Caco-2 (cell line): ENCODE measurements at regions not wholly inside any gene's neighbourhood (a gene's known extent, or its start where the extent isn't known, plus 50 kb on each side); places are given as distances from the start of the nearest gene placed in this dataset.
"Not testable (repeated sequence)": the region's sequence is repeated elsewhere in the genome, so short reads cannot be mapped to it uniquely, and the experiment has no call there.

Experiments used
- BruUV-seq: library from RNA; stranded (reverse); fragments of 400-500 nt; replicated peaks from 2 replicates; lab custom pipeline; 2021; lab: Mats Ljungman, UMichigan
- CTCF ChIA-PET: fragments of 300-600 bp; sonication (Branson Sonifier 250); formaldehyde crosslinking; loops from one replicate; lab custom pipeline; 2022; ENCODE audit warnings: antibody characterized with exemption; lab: Charles Lee
- POLR2A ChIA-PET: fragments of 300-600 bp; sonication (Branson Sonifier 250); formaldehyde crosslinking; loops from one replicate; lab custom pipeline; 2022; ENCODE audit warnings: antibody characterized with exemption; lab: Charles Lee
- DNase-seq, 2 experiments: peaks; one replicate each; pipeline versions ENCODE4 v3.0.0 to v3.0.0-alpha.2; 2020 to 2022
- H3K27me3 ChIP-seq: replicated peaks from 2 replicates; pipeline ENCODE4 v1.6.0; 2011; ENCODE audit warnings: low read length; ENCODE audit not compliant: control insufficient read depth, insufficient read depth
- H3K36me3 ChIP-seq: 2 replicates; pipeline ENCODE4 v1.5.1; 2011; ENCODE audit warnings: low read length; ENCODE audit not compliant: control insufficient read depth, insufficient read depth
- H3K4me1 ChIP-seq: fragments of 250-450 bp; sonication (Bioruptor Pico); 2 replicates; pipeline ENCODE4 v1.5.1; 2020; ENCODE audit warnings: mild to moderate bottlenecking
- H3K4me3 ChIP-seq: 2 replicates; pipeline ENCODE4 v1.5.1; 2011; ENCODE audit warnings: low read depth, mild to moderate bottlenecking, control low read depth, low read length
- H3K9me3 ChIP-seq: fragments of 250-450 bp; sonication (Bioruptor Pico); 2 replicates; pipeline ENCODE4 v1.5.1; 2020; ENCODE audit warnings: mild to moderate bottlenecking, moderate library complexity
- H3K27ac Mint-ChIP-seq: one replicate; pipeline ENCODE4 v1.8.0; 2022; ENCODE audit warnings: mixed read lengths; ENCODE audit not compliant: unreplicated experiment
- H3K27me3 Mint-ChIP-seq: one replicate; pipeline ENCODE4 v1.8.0; 2022; ENCODE audit warnings: mixed read lengths; ENCODE audit not compliant: insufficient read depth, unreplicated experiment
- H3K36me3 Mint-ChIP-seq: one replicate; pipeline ENCODE4 v1.8.0; 2022; ENCODE audit warnings: mild to moderate bottlenecking, mixed read lengths; ENCODE audit not compliant: insufficient read depth, unreplicated experiment
- H3K4me1 Mint-ChIP-seq: one replicate; pipeline ENCODE4 v1.8.0; 2022; ENCODE audit warnings: low read depth, mixed read lengths; ENCODE audit not compliant: unreplicated experiment
- H3K4me3 Mint-ChIP-seq: one replicate; pipeline ENCODE4 v1.8.0; 2022; ENCODE audit warnings: mild to moderate bottlenecking, moderate library complexity, mixed read lengths; ENCODE audit not compliant: unreplicated experiment
- H3K9me3 Mint-ChIP-seq: one replicate; pipeline ENCODE4 v1.8.0; 2022; ENCODE audit warnings: mixed read lengths; ENCODE audit not compliant: unreplicated experiment
- intact Hi-C: fragments of 100-400 bp; cut with micrococcal nuclease; formaldehyde crosslinking; loops from one replicate; pipeline ENCODE4 v1.10.0; 2022; ENCODE audit not compliant: unreplicated experiment
- TF ChIP-seq, protein P1 (sequence below), 2 experiments: fragments of 200-600 bp in 1 of 2; IDR thresholded peaks; 1 replicate in 1 of 2; 2 replicates in 1 of 2; pipeline versions ENCODE4 v1.5.1 to v1.8.0; 2011 to 2022; ENCODE audit warnings: antibody characterized with exemption in 1 of 2, control low read depth in 1 of 2, inconsistent platforms in 1 of 2, low read depth in 1 of 2, low read length in 1 of 2, mild to moderate bottlenecking in 1 of 2, moderate library complexity in 1 of 2; ENCODE audit not compliant: insufficient read depth in 1 of 2, severe bottlenecking in 1 of 2, unreplicated experiment in 1 of 2

DNA sequence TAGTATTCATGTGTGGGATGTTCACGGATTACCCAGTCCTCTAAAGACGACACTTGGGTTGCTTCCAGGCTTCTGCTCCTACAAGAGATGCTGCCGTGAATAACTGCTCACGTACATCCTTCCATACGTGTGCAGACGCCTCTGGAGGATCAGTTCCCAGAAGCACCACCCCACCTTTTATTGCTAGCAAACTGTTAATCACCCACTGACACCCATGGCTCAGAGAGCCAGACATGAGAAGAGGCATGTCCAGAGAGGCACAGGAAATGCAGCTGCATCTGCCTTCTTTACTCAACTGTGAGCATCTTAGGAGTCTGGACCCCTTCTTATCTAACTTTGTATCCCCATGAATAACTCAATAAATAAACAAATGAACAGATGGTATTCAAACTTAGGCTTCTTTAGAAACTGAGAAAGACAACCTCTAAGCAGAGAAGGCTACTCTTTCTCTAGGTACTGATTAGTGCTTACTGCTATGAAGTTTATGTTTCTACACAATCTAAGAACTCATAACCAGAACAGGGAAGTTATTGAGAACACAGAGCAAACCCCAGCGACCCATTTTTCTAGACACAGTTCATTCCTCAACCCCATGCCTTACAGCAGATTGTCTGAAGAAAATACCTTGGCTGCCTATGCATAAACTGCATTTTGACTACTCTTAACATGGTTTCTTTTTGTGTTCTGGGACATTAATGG lies 228.7 kb upstream of the RREB1 start:
- POLR2A ChIA-PET: no interaction called here
- H3K36me3 Mint-ChIP-seq: no peaks in the 10 kb centered on the region
- H3K4me3 ChIP-seq: no peak overlapping the region
- no peak overlapping the region for H3K4me3 Mint-ChIP-seq
- H3K27ac Mint-ChIP-seq: no peak overlapping the region
- no TSS peak for BruUV-seq
- no peaks in the 10 kb centered on the region for H3K27me3 Mint-ChIP-seq
- DNase-seq: no peak
- H3K9me3 ChIP-seq: no peaks in the 10 kb centered on the region
- no peaks in the 10 kb centered on the region for H3K36me3 ChIP-seq
- no peaks in the 10 kb centered on the region for H3K27me3 ChIP-seq
- CTCF ChIA-PET: no interaction called here
- H3K4me1 Mint-ChIP-seq: peaks cover 6% of the 10 kb centered on the region
- H3K9me3 Mint-ChIP-seq: no peaks in the 10 kb centered on the region
- H3K4me1 ChIP-seq: 0 out of 2 replicates have a peak, but pooled peaks cover 8% of the 10 kb centered on the region
- TF ChIP-seq, protein P1, sequence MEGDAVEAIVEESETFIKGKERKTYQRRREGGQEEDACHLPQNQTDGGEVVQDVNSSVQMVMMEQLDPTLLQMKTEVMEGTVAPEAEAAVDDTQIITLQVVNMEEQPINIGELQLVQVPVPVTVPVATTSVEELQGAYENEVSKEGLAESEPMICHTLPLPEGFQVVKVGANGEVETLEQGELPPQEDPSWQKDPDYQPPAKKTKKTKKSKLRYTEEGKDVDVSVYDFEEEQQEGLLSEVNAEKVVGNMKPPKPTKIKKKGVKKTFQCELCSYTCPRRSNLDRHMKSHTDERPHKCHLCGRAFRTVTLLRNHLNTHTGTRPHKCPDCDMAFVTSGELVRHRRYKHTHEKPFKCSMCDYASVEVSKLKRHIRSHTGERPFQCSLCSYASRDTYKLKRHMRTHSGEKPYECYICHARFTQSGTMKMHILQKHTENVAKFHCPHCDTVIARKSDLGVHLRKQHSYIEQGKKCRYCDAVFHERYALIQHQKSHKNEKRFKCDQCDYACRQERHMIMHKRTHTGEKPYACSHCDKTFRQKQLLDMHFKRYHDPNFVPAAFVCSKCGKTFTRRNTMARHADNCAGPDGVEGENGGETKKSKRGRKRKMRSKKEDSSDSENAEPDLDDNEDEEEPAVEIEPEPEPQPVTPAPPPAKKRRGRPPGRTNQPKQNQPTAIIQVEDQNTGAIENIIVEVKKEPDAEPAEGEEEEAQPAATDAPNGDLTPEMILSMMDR (IDR thresholded peaks at IDR 0.05; ENCODE audit: insufficient read depth in 1 of 2, low read depth in 1 of 2, low read length in 1 of 2, severe bottlenecking in 1 of 2, unreplicated experiment in 1 of 2): no peak
- intact Hi-C loops: no loop called here

DNA sequence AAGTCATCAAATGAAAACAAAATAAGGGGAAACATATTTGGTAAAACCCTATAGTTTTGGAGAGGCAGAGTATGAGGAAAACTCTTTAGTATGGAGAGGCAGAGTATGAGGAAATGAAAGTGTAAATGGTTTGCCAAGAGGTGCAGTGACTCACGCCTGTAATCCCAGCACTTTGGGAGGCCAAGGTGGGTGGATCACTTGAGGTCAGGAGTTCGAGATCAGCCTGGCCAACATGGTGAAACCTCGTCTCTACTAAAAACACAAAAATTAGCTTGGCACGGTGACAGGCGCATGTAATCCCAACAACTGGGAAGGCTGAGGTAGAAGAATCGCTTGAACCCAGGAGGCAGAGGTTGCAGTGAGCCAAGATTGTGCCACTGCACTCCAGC lies 228.2 kb upstream of the RREB1 start:
- POLR2A ChIA-PET, H3K36me3 Mint-ChIP-seq, DNase-seq, H3K4me1 Mint-ChIP-seq, H3K4me3 Mint-ChIP-seq, H3K27me3 Mint-ChIP-seq, H3K36me3 ChIP-seq, CTCF ChIA-PET, BruUV-seq, H3K4me3 ChIP-seq, H3K4me1 ChIP-seq, H3K9me3 ChIP-seq, H3K9me3 Mint-ChIP-seq, H3K27ac Mint-ChIP-seq, H3K27me3 ChIP-seq, intact Hi-C loops: not testable (repeated sequence)

DNA sequence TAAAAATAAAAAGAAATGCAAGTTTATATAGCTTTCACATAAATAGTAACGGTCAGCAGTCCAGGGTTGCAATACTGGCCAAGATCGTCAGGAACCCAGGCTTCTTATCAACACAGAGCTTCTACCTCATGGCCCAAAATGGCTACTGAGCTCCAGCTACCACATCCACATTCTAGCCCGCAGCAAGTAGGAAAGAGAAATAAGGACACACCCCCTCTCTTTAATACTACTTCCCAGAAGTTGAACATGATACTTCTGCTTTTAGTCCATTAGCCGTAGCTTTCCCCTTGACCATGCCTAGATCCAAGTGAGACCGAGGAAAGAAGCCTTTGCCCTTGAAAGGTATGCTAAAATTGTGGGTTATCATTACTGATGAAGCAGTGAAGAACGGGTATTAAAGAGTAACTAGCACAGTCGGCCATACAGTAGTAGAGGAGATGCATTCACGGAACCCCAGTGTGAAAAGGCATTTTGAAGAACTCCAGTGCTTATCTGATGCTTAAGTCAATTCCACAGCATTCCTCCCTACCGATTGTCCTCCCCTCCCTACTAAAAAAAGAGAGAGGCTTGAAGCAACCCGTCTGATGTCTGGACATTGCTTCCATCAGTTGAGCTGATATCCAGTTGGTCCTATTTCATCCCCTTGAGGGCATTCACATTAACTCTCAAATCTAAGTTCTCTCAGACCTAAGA lies 226.9 kb upstream of the RREB1 start:
- Mint-ChIP-seq H3K4me3 (no peak overlapping the region), H3K27me3 (no peaks in the 10 kb centered on the region), H3K36me3 (no peaks in the 10 kb centered on the region), H3K9me3 (no peaks in the 10 kb centered on the region), H3K27ac (no peak overlapping the region), H3K4me1 (peaks cover 6% of the 10 kb centered on the region)
- BruUV-seq: no TSS peak
- Histone ChIP-seq H3K36me3 (no peaks in the 10 kb centered on the region), H3K27me3 (no peaks in the 10 kb centered on the region), H3K9me3 (no peaks in the 10 kb centered on the region), H3K4me3 (no peak overlapping the region), H3K4me1 (peaks cover 13% of the 10 kb centered on the region; the same call in 1 of the 2 replicates)
- TF ChIP-seq, protein P1 (IDR thresholded peaks at IDR 0.05; ENCODE audit: insufficient read depth in 1 of 2, low read depth in 1 of 2, low read length in 1 of 2, severe bottlenecking in 1 of 2, unreplicated experiment in 1 of 2): no peak
- no peak for DNase-seq
- ChIA-PET CTCF (interaction anchor here (0.7 kb wide), 1 partner anchor 122 kb away, joined by 6 read pairs; no protein-coding TSS in a partner anchor), POLR2A (no interaction called here)
- intact Hi-C loops: no loop called here
